ENCODE measurements at regions not wholly inside any gene's neighbourhood (a gene's known extent, or its start where the extent isn't known, plus 50 kb on each side); places are given as distances from the start of the nearest gene placed in this dataset.

GRCh38 chr2:181398000-181398399 is 59.2 kb upstream of the ITGA4 start:
- in situ Hi-C loops (cut with HindIII; ENCODE audit: extremely low pct_ligation_motif_present, low pct_unique_long_range_greater_than_20kb) (no loop called here), intact Hi-C loops (cut with micrococcal nuclease; ENCODE audit: unreplicated experiment) (no loop called here)
- H3K9me3 ChIP-seq (ENCODE audit: low read length), result no peaks in the 10 kb centered on the region
- TF ChIP-seq MAFF (IDR thresholded peaks at IDR 0.05; ENCODE audit: low read depth, low read length), result peak; percentile 100
- TF ChIP-seq SP2 (CRISPR knock-in tag; IDR thresholded peaks at IDR 0.05), result no peak
- TF ChIP-seq MAFK (conservative IDR thresholded peaks at IDR 0.05 in 1 of 2, IDR thresholded peaks at IDR 0.05 in 1 of 2; ENCODE audit: low read length in 2 of 2), result peak; percentile 99 to 100
- no peak for TF ChIP-seq HINFP (CRISPR knock-in tag; IDR thresholded peaks at IDR 0.05; ENCODE audit: low read depth)
- H3K79me2 ChIP-seq (ENCODE audit: insufficient read depth, low read length), result no peaks in the 10 kb centered on the region
- no peaks in the 10 kb centered on the region for H4K20me1 ChIP-seq (ENCODE audit: insufficient read depth, low read length)
- BruUV-seq (replicated peaks), result no TSS peak
- no peak overlapping the region for H3K9ac ChIP-seq (ENCODE audit: insufficient read depth, low read depth, low read length)
- ATAC-seq (no peak), DNase-seq (ENCODE audit: low spot score) (no peak), FAIRE-seq (no peak)
- no peak overlapping the region for H3K4me3 ChIP-seq (replicated peaks in 1 of 3; ENCODE audit: insufficient read depth in 1 of 3, low read depth in 2 of 3, low read length in 3 of 3)
- 5% methylated on average over 1 of the region's 1 CpG for WGBS (ENCODE audit: low lambda C conversion rate)
- no peak overlapping the region for H3K4me2 ChIP-seq (ENCODE audit: low read depth, low read length)
- no peaks in the 10 kb centered on the region for H3K36me3 ChIP-seq (replicated peaks in 1 of 2; ENCODE audit: control insufficient read depth in 1 of 2, insufficient read depth in 2 of 2, low read length in 2 of 2)
- no peaks in the 10 kb centered on the region for H3K27me3 ChIP-seq (ENCODE audit: control insufficient read depth in 1 of 2, insufficient read depth in 2 of 2, low read length in 2 of 2)
- H3K4me1 ChIP-seq (ENCODE audit: insufficient read depth, low read length), result no peaks in the 10 kb centered on the region
- POLR2A ChIA-PET, result no interaction called here
- H2AFZ ChIP-seq (ENCODE audit: low read length), result no peak overlapping the region
- CTCF ChIA-PET (ENCODE audit: low intra/inter-chr PET ratio, low total read pairs), result no interaction called here
- H3K27ac ChIP-seq (ENCODE audit: extremely low read length, insufficient read depth, low read length), result no peak overlapping the region

- Histone ChIP-seq H2AFZ (ENCODE audit: low read length) (no peak overlapping the region), H3K79me2 (ENCODE audit: insufficient read depth, low read length) (no peaks in the 10 kb centered on the region), H3K9me3 (ENCODE audit: low read length) (no peaks in the 10 kb centered on the region), H3K4me2 (ENCODE audit: low read depth, low read length) (no peak overlapping the region), H4K20me1 (ENCODE audit: insufficient read depth, low read length) (no peaks in the 10 kb centered on the region), H3K27ac (ENCODE audit: extremely low read length, insufficient read depth, low read length) (no peak overlapping the region), H3K4me3 (replicated peaks in 1 of 3; ENCODE audit: insufficient read depth in 1 of 3, low read depth in 2 of 3, low read length in 3 of 3) (no peak overlapping the region), H3K36me3 (replicated peaks in 1 of 2; ENCODE audit: control insufficient read depth in 1 of 2, insufficient read depth in 2 of 2, low read length in 2 of 2) (no peaks in the 10 kb centered on the region), H3K9ac (ENCODE audit: insufficient read depth, low read depth, low read length) (no peak overlapping the region), H3K4me1 (ENCODE audit: insufficient read depth, low read length) (no peaks in the 10 kb centered on the region), H3K27me3 (ENCODE audit: control insufficient read depth in 1 of 2, insufficient read depth in 2 of 2, low read length in 2 of 2) (no peaks in the 10 kb centered on the region)
- 4% methylated on average over 4 of the region's 4 CpGs for WGBS (ENCODE audit: low lambda C conversion rate)
- POLR2A ChIA-PET, result no interaction called here
- no peak for DNase-seq (ENCODE audit: low spot score)
- CTCF ChIA-PET (ENCODE audit: low intra/inter-chr PET ratio, low total read pairs), result no interaction called here
- no TSS peak for BruUV-seq (replicated peaks)
- in situ Hi-C loops (cut with HindIII; ENCODE audit: extremely low pct_ligation_motif_present, low pct_unique_long_range_greater_than_20kb) (no loop called here), intact Hi-C loops (cut with micrococcal nuclease; ENCODE audit: unreplicated experiment) (no loop called here)
- no peak for ATAC-seq
- FAIRE-seq, result no peak
- TF ChIP-seq ZNF20 (CRISPR knock-in tag; IDR thresholded peaks at IDR 0.05) (no peak), ZSCAN22 (CRISPR knock-in tag; IDR thresholded peaks at IDR 0.05) (no peak), ZNF343 (CRISPR knock-in tag; IDR thresholded peaks at IDR 0.05) (no peak), ZNF496 (CRISPR knock-in tag; IDR thresholded peaks at IDR 0.05; ENCODE audit: insufficient replicate concordance) (no peak), ZNF713 (CRISPR knock-in tag; IDR thresholded peaks at IDR 0.05) (no peak), KDM2A (CRISPR knock-in tag; IDR thresholded peaks at IDR 0.05; ENCODE audit: borderline replicate concordance, low read depth) (no peak), NR3C1 (CRISPR knock-in tag; IDR thresholded peaks at IDR 0.05) (no peak), ZNF564 (CRISPR knock-in tag; IDR thresholded peaks at IDR 0.05) (no peak), ZSCAN5A (CRISPR knock-in tag; IDR thresholded peaks at IDR 0.05; ENCODE audit: borderline replicate concordance) (no peak), CREB1 (IDR thresholded peaks at IDR 0.05) (no peak), CREB1 (CRISPR knock-in tag; IDR thresholded peaks at IDR 0.05) (no peak), POGZ (CRISPR knock-in tag; IDR thresholded peaks at IDR 0.05) (no peak), GPN1 (CRISPR knock-in tag; IDR thresholded peaks at IDR 0.05; ENCODE audit: borderline replicate concordance) (no peak), ERF (CRISPR knock-in tag; IDR thresholded peaks at IDR 0.05) (no peak), SOX6 (IDR thresholded peaks at IDR 0.05) (no peak), SOX6 (CRISPR knock-in tag; IDR thresholded peaks at IDR 0.05) (no peak)
These were observed 58.2 kb upstream of the ITGA4 start for GRCh38 chr2:181399027-181399426.

Data from HepG2 (cell line).